ENCODE measurements at regions not wholly inside any gene's neighbourhood (a gene's known extent, or its start where the extent isn't known, plus 50 kb on each side); places are given as distances from the start of the nearest gene placed in this dataset.

- no peak for DNase-seq (ENCODE audit: low read depth, low spot score)
- Mint-ChIP-seq H3K9me3 (peaks cover 4% of the 10 kb centered on the region), H3K27ac (ENCODE audit: unreplicated experiment) (no peak overlapping the region), H3K4me1 (no peaks in the 10 kb centered on the region), H3K4me3 (no peak overlapping the region), H3K27me3 (ENCODE audit: low read depth) (no peaks in the 10 kb centered on the region), H3K36me3 (ENCODE audit: low read depth) (no peaks in the 10 kb centered on the region)
- no peak for TF ChIP-seq CTCF (conservative IDR thresholded peaks at IDR 0.05)
These were observed 1822.0 kb upstream of the SEL1L start for GRCh38 chr14:83355609-83356008.

DNA sequence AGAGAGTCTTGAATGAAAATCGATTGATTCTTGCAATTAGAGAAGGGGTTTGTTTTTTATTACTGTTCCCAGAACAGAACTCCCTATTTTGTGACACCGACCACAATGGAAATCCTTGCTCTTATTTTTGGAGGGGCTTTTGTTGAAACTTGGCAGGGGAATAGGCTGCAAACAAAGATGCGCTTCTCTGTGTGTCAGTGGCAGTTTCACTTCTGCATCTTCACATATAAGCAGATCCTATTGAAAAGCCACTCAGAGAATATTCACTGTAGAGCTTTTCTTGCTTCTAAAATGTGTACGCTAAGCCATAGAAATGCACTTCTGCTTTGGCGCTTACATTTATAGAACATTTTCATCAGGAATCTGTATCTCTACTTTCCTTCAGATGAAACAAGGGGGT, 1822.4 kb upstream of the SEL1L start:
- no peak for TF ChIP-seq CTCF (conservative IDR thresholded peaks at IDR 0.05)
- no peak for DNase-seq (ENCODE audit: low read depth, low spot score)
- Mint-ChIP-seq H3K27ac (ENCODE audit: unreplicated experiment) (no peak overlapping the region), H3K4me3 (no peak overlapping the region), H3K4me1 (no peaks in the 10 kb centered on the region), H3K27me3 (ENCODE audit: low read depth) (no peaks in the 10 kb centered on the region), H3K9me3 (peaks cover 4% of the 10 kb centered on the region), H3K36me3 (ENCODE audit: low read depth) (no peaks in the 10 kb centered on the region)

GRCh38 chr14:83372271-83372670, 1838.6 kb upstream of the SEL1L start:
- Mint-ChIP-seq H3K4me1 (no peaks in the 10 kb centered on the region), H3K9me3 (peaks cover 5% of the 10 kb centered on the region), H3K36me3 (ENCODE audit: low read depth) (no peaks in the 10 kb centered on the region), H3K27ac (ENCODE audit: unreplicated experiment) (no peak overlapping the region), H3K27me3 (ENCODE audit: low read depth) (no peaks in the 10 kb centered on the region), H3K4me3 (no peak overlapping the region)
- no peak for DNase-seq (ENCODE audit: low read depth, low spot score)
- no peak for TF ChIP-seq CTCF (conservative IDR thresholded peaks at IDR 0.05)

- Mint-ChIP-seq H3K27ac (ENCODE audit: unreplicated experiment) (no peak overlapping the region), H3K4me3 (no peak overlapping the region), H3K9me3 (peaks cover 5% of the 10 kb centered on the region), H3K27me3 (ENCODE audit: low read depth) (no peaks in the 10 kb centered on the region), H3K4me1 (no peaks in the 10 kb centered on the region), H3K36me3 (ENCODE audit: low read depth) (no peaks in the 10 kb centered on the region)
- no peak for TF ChIP-seq CTCF (conservative IDR thresholded peaks at IDR 0.05)
- DNase-seq (ENCODE audit: low read depth, low spot score) = no peak
These were observed 1845.8 kb upstream of the SEL1L start for GRCh38 chr14:83379436-83379835.

- no peak for TF ChIP-seq CTCF (conservative IDR thresholded peaks at IDR 0.05)
These were observed 1850.6 kb upstream of the SEL1L start for GRCh38 chr14:83384253-83384652.

GRCh38 chr14:83395321-83395720, 1861.7 kb upstream of the SEL1L start:
- no peaks in the 10 kb centered on the region for H3K36me3 Mint-ChIP-seq (ENCODE audit: low read depth)
- H3K27me3 Mint-ChIP-seq (ENCODE audit: low read depth) = no peaks in the 10 kb centered on the region
- no peaks in the 10 kb centered on the region for H3K4me1 Mint-ChIP-seq
- TF ChIP-seq CTCF (conservative IDR thresholded peaks at IDR 0.05) = no peak
- H3K4me3 Mint-ChIP-seq = no peak overlapping the region
- no peak for DNase-seq (ENCODE audit: low read depth, low spot score)
- H3K27ac Mint-ChIP-seq (ENCODE audit: unreplicated experiment) = no peak overlapping the region
- no peaks in the 10 kb centered on the region for H3K9me3 Mint-ChIP-seq

More at GRCh38 chr14:83384253-83384652, 1850.6 kb upstream of the SEL1L start:
- Mint-ChIP-seq H3K9me3 (peaks cover 6% of the 10 kb centered on the region), H3K27ac (ENCODE audit: unreplicated experiment) (no peak overlapping the region), H3K4me3 (no peak overlapping the region), H3K36me3 (ENCODE audit: low read depth) (no peaks in the 10 kb centered on the region), H3K27me3 (ENCODE audit: low read depth) (no peaks in the 10 kb centered on the region), H3K4me1 (no peaks in the 10 kb centered on the region)
- DNase-seq (ENCODE audit: low read depth, low spot score) = no peak
